ENCODE measurements at regions not wholly inside any gene's neighbourhood (a gene's known extent, or its start where the extent isn't known, plus 50 kb on each side); places are given as distances from the start of the nearest gene placed in this dataset.

GRCh38 chr21:15236111-15236510 lies 171.3 kb upstream of the NRIP1 start:
- no peak overlapping the region for H3K9ac ChIP-seq (ENCODE audit: extremely low read depth, insufficient read length, low read length)
- Mint-ChIP-seq H3K4me1 (peaks cover 2 to 8% of the 10 kb centered on the region in 2 experiments; a peak in 2 of 4 replicates), H3K27me3 (ENCODE audit: low read depth) (peaks cover 63% of the 10 kb centered on the region), H3K36me3 (ENCODE audit: insufficient read depth in 1 of 3, low read depth in 3 of 3) (no peaks in the 10 kb centered on the region; a peak in 1 of 7 replicates), H3K9me3 (no peaks in the 10 kb centered on the region), H3K27ac (no peak overlapping the region), H3K4me3 (no peak overlapping the region)
- no CpG with 5 or more reads among the region's 2 CpGs for WGBS (ENCODE audit: extremely low coverage, insufficient read length, low lambda C conversion rate)
- H3K79me2 ChIP-seq (ENCODE audit: insufficient read depth, low read length) = no peaks in the 10 kb centered on the region
- H2BK20ac ChIP-seq (ENCODE audit: low read depth, low read length, poor library complexity, severe bottlenecking) = no peak overlapping the region
- TF ChIP-seq CTCF (conservative IDR thresholded peaks at IDR 0.05) = no peak
- no peaks in the 10 kb centered on the region for H3K27me3 ChIP-seq (ENCODE audit: insufficient read depth, low read length)
- no peaks in the 10 kb centered on the region for H3K4me1 ChIP-seq (ENCODE audit: insufficient read depth, low read length)
- no peak overlapping the region for H2AK5ac ChIP-seq (ENCODE audit: insufficient read length, low read length)
- H3K4me2 ChIP-seq (ENCODE audit: insufficient read depth, insufficient read length, low read length) = no peak overlapping the region
- H3K18ac ChIP-seq (ENCODE audit: insufficient read length, low read depth, low read length) = no peak overlapping the region
- no peaks in the 10 kb centered on the region for H3K9me3 ChIP-seq (ENCODE audit: control insufficient read depth, low read depth, low read length)
- H4K20me1 ChIP-seq (ENCODE audit: control insufficient read depth, insufficient read depth, insufficient read length) = no peaks in the 10 kb centered on the region
- H2AFZ ChIP-seq (ENCODE audit: low read length) = no peak overlapping the region
- H3K79me1 ChIP-seq (ENCODE audit: insufficient read depth, low read depth, low read length, poor library complexity, severe bottlenecking) = no peaks in the 10 kb centered on the region
- H3K23ac ChIP-seq (ENCODE audit: insufficient read length, low read depth, low read length) = no peak overlapping the region
- no peak overlapping the region for H2BK12ac ChIP-seq (ENCODE audit: insufficient read length, low read depth, low read length)
- no peak overlapping the region for H4K5ac ChIP-seq (ENCODE audit: insufficient read length, low read depth, low read length)
- H3K27ac ChIP-seq (ENCODE audit: insufficient read length, low read depth, low read length) = no peak overlapping the region
- H2BK15ac ChIP-seq (ENCODE audit: low read depth, low read length) = no peak overlapping the region
- H3T11ph ChIP-seq (ENCODE audit: low read length) = no peak overlapping the region
- no peak overlapping the region for H2BK5ac ChIP-seq (ENCODE audit: insufficient read length, low read length)
- H3K14ac ChIP-seq (ENCODE audit: insufficient read depth, low read length) = no peak overlapping the region
- H3K56ac ChIP-seq (ENCODE audit: insufficient read length, low read depth, low read length) = no peak overlapping the region
- no peak overlapping the region for H4K8ac ChIP-seq (replicated peaks; ENCODE audit: insufficient read length, low read depth, low read length)
- DNase-seq = no peak
- H2BK120ac ChIP-seq (ENCODE audit: low read depth, low read length, poor library complexity, severe bottlenecking) = no peak overlapping the region
- H3K4ac ChIP-seq (ENCODE audit: low read depth, low read length) = no peak overlapping the region
- no peak overlapping the region for H4K91ac ChIP-seq (ENCODE audit: insufficient read length, low read depth, low read length)
- H3K23me2 ChIP-seq (ENCODE audit: insufficient read length, low read depth, low read length, poor library complexity, severe bottlenecking) = no peaks in the 10 kb centered on the region
